ENCODE measurements at regions not wholly inside any gene's neighbourhood (a gene's known extent, or its start where the extent isn't known, plus 50 kb on each side); places are given as distances from the start of the nearest gene placed in this dataset.

- no peak for DNase-seq (ENCODE audit: low read depth in 1 of 2, low spot score in 1 of 2)
- TF ChIP-seq KDM5A (IDR thresholded peaks at IDR 0.05) (no peak), RARB (CRISPR knock-in tag; IDR thresholded peaks at IDR 0.05) (no peak), CBX2 (IDR thresholded peaks at IDR 0.05; ENCODE audit: borderline replicate concordance, low read depth) (no peak), RCOR1 (IDR thresholded peaks at IDR 0.05; ENCODE audit: low read depth, low read length) (no peak), CEBPB (IDR thresholded peaks at IDR 0.05) (no peak), FOSB (CRISPR knock-in tag; IDR thresholded peaks at IDR 0.05) (no peak), BHLHE40 (IDR thresholded peaks at IDR 0.05; ENCODE audit: low read depth, low read length) (no peak), MYC (IDR thresholded peaks at IDR 0.05; ENCODE audit: borderline replicate concordance, low read length) (no peak), HOXA7 (CRISPR knock-in tag; IDR thresholded peaks at IDR 0.05) (no peak), MAX (IDR thresholded peaks at IDR 0.05) (no peak), SREBF2 (IDR thresholded peaks at IDR 0.05) (no peak), RAD21 (conservative IDR thresholded peaks at IDR 0.05 in 1 of 2, IDR thresholded peaks at IDR 0.05 in 1 of 2) (no peak), EP300 (IDR thresholded peaks at IDR 0.05) (no peak), RFX5 (IDR thresholded peaks at IDR 0.05) (no peak), BCL3 (IDR thresholded peaks at IDR 0.05) (no peak), GATA3 (IDR thresholded peaks at IDR 0.05; ENCODE audit: borderline replicate concordance) (no peak), ZFP36 (IDR thresholded peaks at IDR 0.05; ENCODE audit: borderline replicate concordance, partially characterized antibody) (no peak), ZNF302 (CRISPR knock-in tag; IDR thresholded peaks at IDR 0.05) (no peak), ATOH8 (CRISPR knock-in tag; IDR thresholded peaks at IDR 0.05; ENCODE audit: low read depth) (no peak)
- CTCF ChIA-PET = no interaction called here
- no peak for FAIRE-seq
- Histone ChIP-seq H3K9me3 (no peaks in the 10 kb centered on the region), H3K4me1 (no peaks in the 10 kb centered on the region), H3K4me2 (no peak overlapping the region), H3K27ac (no peak overlapping the region), H3K4me3 (no peak overlapping the region)
- ATAC-seq = no peak
- POLR2A ChIA-PET = no interaction called here
- WGBS (ENCODE audit: missing lambda C conversion rate) = 68% methylated on average over 8 of the region's 8 CpGs
These were observed 109.8 kb downstream of the PRLHR start for GRCh38 chr10:118485641-118486040.

GRCh38 chr10:118484152-118484871 is 111.1 kb downstream of the PRLHR start:
- POLR2A ChIA-PET = no interaction called here
- ATAC-seq (no peak), FAIRE-seq (no peak), DNase-seq (ENCODE audit: low read depth in 1 of 2, low spot score in 1 of 2) (no peak)
- 43% methylated on average over 5 of the region's 5 CpGs for WGBS (ENCODE audit: missing lambda C conversion rate)
- Histone ChIP-seq H3K9me3 (no peaks in the 10 kb centered on the region), H3K4me1 (no peaks in the 10 kb centered on the region), H3K4me2 (no peak overlapping the region), H3K27ac (no peak overlapping the region), H3K4me3 (no peak overlapping the region)
- no peak for TF ChIP-seq NR3C1 (IDR thresholded peaks at IDR 0.05)
- TF ChIP-seq JUN (IDR thresholded peaks at IDR 0.05) = no peak
- no peak for TF ChIP-seq POLR2A (IDR thresholded peaks at IDR 0.05; ENCODE audit: low read length)
- TF ChIP-seq HMGXB4 (CRISPR knock-in tag; IDR thresholded peaks at IDR 0.05; ENCODE audit: borderline replicate concordance) = no peak
- TF ChIP-seq SMC3 (IDR thresholded peaks at IDR 0.05) = no peak
- TF ChIP-seq TP53 (CRISPR knock-in tag; IDR thresholded peaks at IDR 0.05) = no peak
- no peak for TF ChIP-seq RNF2 (IDR thresholded peaks at IDR 0.05; ENCODE audit: borderline replicate concordance, low read depth)
- CTCF ChIA-PET = interaction anchor here (0.6 to 1.8 kb wide), 3 partner anchors 15 to 698 kb away, joined by 3 to 5 read pairs (median 3); no protein-coding TSS in a partner anchor

Measured in A549 (cell line).